HepG2 (cell line): ENCODE measurements at regions not wholly inside any gene's neighbourhood (a gene's known extent, or its start where the extent isn't known, plus 50 kb on each side); places are given as distances from the start of the nearest gene placed in this dataset.

Source experiments
- ATAC-seq: fragments of 200-7000 bp; cut with Tn5 transposase; 3 replicates; pipeline ENCODE4 v1.9.1; 2020; ENCODE audit warnings: mild to moderate bottlenecking, moderate library complexity
- BruUV-seq: library from RNA; stranded (reverse); fragments of 400-500 nt; replicated peaks from 2 replicates; lab custom pipeline; 2021; lab: Mats Ljungman, UMichigan
- CTCF ChIA-PET: fragments of 300-600 bp; formaldehyde crosslinking; extraction: SDS; loops from one replicate; lab custom pipeline; 2021; ENCODE audit warnings: low total read pairs, inconsistent platforms, low intra/inter-chr PET ratio; lab: Yijun Ruan, JAX
- POLR2A ChIA-PET: fragments of 350-600 bp; sonication (Branson Sonifier 250); formaldehyde crosslinking; loops from one replicate; lab custom pipeline; 2020; ENCODE audit warnings: antibody characterized with exemption, inconsistent platforms; lab: Yijun Ruan, JAX
- DNase-seq: peaks from one replicate; pipeline ENCODE4 v3.0.0-alpha.2; 2015; ENCODE audit warnings: low spot score
- FAIRE-seq: peaks from 3 replicates; lab custom pipeline; 2011; peaks lifted over from hg19 to GRCh38; lab: Jason Lieb, UNC
- H2AFZ ChIP-seq: one replicate; pipeline ENCODE4 v1.6.1; 2011; ENCODE audit warnings: low read length, inconsistent platforms
- H3K27ac ChIP-seq: fragments of 300-600 bp; 3 replicates; pipeline ENCODE4 v1.8.0; 2011; ENCODE audit warnings: mixed run types, mild to moderate bottlenecking, mixed read lengths, low read length, inconsistent platforms; ENCODE audit not compliant: insufficient read depth; ENCODE audit errors: extremely low read length
- H3K27me3 ChIP-seq, 2 experiments: fragments of 200-600 bp in 1 of 2; 2 replicates in 1 of 2; 3 replicates in 1 of 2; pipeline versions ENCODE4 v1.6.0 to v1.8.0; 2011; ENCODE audit warnings: low read length in 2 of 2, mild to moderate bottlenecking in 2 of 2, moderate library complexity in 2 of 2, inconsistent platforms in 1 of 2; ENCODE audit not compliant: insufficient read depth in 2 of 2, control insufficient read depth in 1 of 2
- H3K36me3 ChIP-seq, 2 experiments: fragments of 200-600 bp in 1 of 2; replicated peaks in 1 of 2; 2 replicates in 1 of 2; 3 replicates in 1 of 2; pipeline versions ENCODE4 v1.5.1 to v1.8.0; 2011; ENCODE audit warnings: low read length in 2 of 2, inconsistent platforms in 1 of 2; ENCODE audit not compliant: insufficient read depth in 2 of 2, control insufficient read depth in 1 of 2
- H3K4me1 ChIP-seq: 2 replicates; pipeline ENCODE4 v1.5.1; 2012; ENCODE audit warnings: low read length, inconsistent platforms; ENCODE audit not compliant: insufficient read depth
- H3K4me2 ChIP-seq: 2 replicates; pipeline ENCODE4 v1.6.0; 2011; ENCODE audit warnings: low read depth, low read length, inconsistent platforms
- H3K4me3 ChIP-seq, 3 experiments: fragments of 200-600 bp in 1 of 3; sonication (generic), shearing (Covaris generic) in 1 of 3; replicated peaks in 1 of 3; 2 replicates each; pipeline ENCODE4 v1.5.1; 2011 to 2016; ENCODE audit warnings: low read length in 3 of 3, inconsistent platforms in 2 of 3, low read depth in 2 of 3, mild to moderate bottlenecking in 2 of 3, control low read depth in 1 of 3, mixed read lengths in 1 of 3; ENCODE audit not compliant: insufficient read depth in 1 of 3
- H3K79me2 ChIP-seq: one replicate; pipeline ENCODE4 v1.6.1; 2011; ENCODE audit warnings: low read length, inconsistent platforms; ENCODE audit not compliant: insufficient read depth
- H3K9ac ChIP-seq: 2 replicates; pipeline ENCODE4 v1.6.0; 2011; ENCODE audit warnings: mild to moderate bottlenecking, low read depth, low read length, inconsistent platforms; ENCODE audit not compliant: insufficient read depth
- H3K9me3 ChIP-seq: 2 replicates; pipeline ENCODE4 v1.5.1; 2012; ENCODE audit warnings: mild to moderate bottlenecking, low read length
- H4K20me1 ChIP-seq: 2 replicates; pipeline ENCODE4 v1.6.0; 2011; ENCODE audit warnings: inconsistent platforms, mild to moderate bottlenecking, low read length, moderate library complexity; ENCODE audit not compliant: insufficient read depth
- ARID2 ChIP-seq: sonication (generic); formaldehyde crosslinking; IDR thresholded peaks from 2 replicates; pipeline ENCODE4 v1.8.1; 2022; ENCODE audit warnings: mild to moderate bottlenecking, missing genetic modification reagents, borderline replicate concordance
- BRD4 ChIP-seq: sonication (generic); formaldehyde crosslinking; IDR thresholded peaks from 2 replicates; pipeline ENCODE4 v1.4.0; 2020; ENCODE audit warnings: missing genetic modification reagents
- CAMTA2 ChIP-seq: sonication (generic); formaldehyde crosslinking; IDR thresholded peaks from 2 replicates; pipeline ENCODE4 v1.4.0; 2020; ENCODE audit warnings: mild to moderate bottlenecking, missing genetic modification reagents, borderline replicate concordance
- HIVEP1 ChIP-seq: sonication (generic); formaldehyde crosslinking; IDR thresholded peaks from 2 replicates; pipeline ENCODE4 v1.4.0; 2020; ENCODE audit warnings: mild to moderate bottlenecking, missing genetic modification reagents
- LRRFIP1 ChIP-seq: sonication (generic); formaldehyde crosslinking; conservative IDR thresholded peaks from 2 replicates; pipeline ENCODE4 v1.4.0; 2020; ENCODE audit warnings: missing genetic modification reagents
- NR1H2 ChIP-seq: sonication (generic); formaldehyde crosslinking; IDR thresholded peaks from 2 replicates; pipeline ENCODE4 v1.8.1; 2022; ENCODE audit warnings: low read depth, missing genetic modification reagents, borderline replicate concordance
- PHF21A ChIP-seq: sonication (generic); formaldehyde crosslinking; IDR thresholded peaks from 2 replicates; pipeline ENCODE4 v1.5.0; 2020; ENCODE audit warnings: mild to moderate bottlenecking, missing genetic modification reagents
- POLR2G ChIP-seq: fragments of 200-400 bp; formaldehyde crosslinking; IDR thresholded peaks from 2 replicates; pipeline ENCODE4 v1.6.1; 2018; ENCODE audit warnings: mild to moderate bottlenecking, low read depth, low read length, moderate library complexity
- TBX3 ChIP-seq: fragments of 450-650 bp; IDR thresholded peaks from 2 replicates; pipeline ENCODE4 v1.6.1; 2017; ENCODE audit warnings: antibody characterized with exemption, mild to moderate bottlenecking, inconsistent platforms, borderline replicate concordance
- ZBTB38 ChIP-seq: sonication (generic); formaldehyde crosslinking; IDR thresholded peaks from 2 replicates; pipeline ENCODE4 v1.5.1; 2020; ENCODE audit warnings: mild to moderate bottlenecking, missing genetic modification reagents
- ZFX ChIP-seq: sonication (generic); formaldehyde crosslinking; IDR thresholded peaks from 2 replicates; pipeline ENCODE4 v1.4.0; 2020; ENCODE audit warnings: mild to moderate bottlenecking, low read depth, missing genetic modification reagents, moderate library complexity
- ZNF724P ChIP-seq: sonication (generic); formaldehyde crosslinking; IDR thresholded peaks from 2 replicates; pipeline ENCODE4 v1.8.0; 2022; ENCODE audit warnings: missing genetic modification reagents, borderline replicate concordance
- WGBS: methylation state at CpG from one replicate; pipeline ENCODE4 v1.1.6; 2017; ENCODE audit warnings: low lambda C conversion rate; 5-methylcytosine and 5-hydroxymethylcytosine counted together
- in situ Hi-C: cut with HindIII; loops from 2 replicates; pipeline ENCODE4 v1.10.0; 2017; ENCODE audit warnings: low pct_unique_long_range_greater_than_20kb; ENCODE audit not compliant: extremely low pct_ligation_motif_present
- intact Hi-C: fragments of 100-400 bp; cut with micrococcal nuclease; formaldehyde crosslinking; loops from one replicate; pipeline ENCODE4 v1.10.0; 2022; ENCODE audit not compliant: unreplicated experiment

GRCh38 chr10:28054228-28054860 is 55.5 kb upstream of the ODAD2 start:
- Histone ChIP-seq H3K4me3 (no peak overlapping the region), H3K36me3 (peaks cover 2 to 19% of the 10 kb centered on the region in 2 experiments; a peak in 3 of 5 replicates), H3K9ac (no peak overlapping the region), H4K20me1 (no peaks in the 10 kb centered on the region), H3K27ac (no peak overlapping the region), H3K9me3 (no peaks in the 10 kb centered on the region), H3K4me1 (no peaks in the 10 kb centered on the region), H3K27me3 (no peaks in the 10 kb centered on the region), H2AFZ (no peak overlapping the region), H3K4me2 (no peak overlapping the region), H3K79me2 (no peaks in the 10 kb centered on the region)
- in situ Hi-C loops: no loop called here
- ATAC-seq: no peak
- no TSS peak for BruUV-seq
- no peak for TF ChIP-seq ARID2 (CRISPR knock-in tag)
- no peak for TF ChIP-seq PHF21A
- no peak for TF ChIP-seq HIVEP1 (CRISPR knock-in tag)
- TF ChIP-seq ZNF724P (CRISPR knock-in tag): no peak
- TF ChIP-seq LRRFIP1 (CRISPR knock-in tag): no peak
- WGBS: 95% methylated on average over 5 of the region's 5 CpGs
- DNase-seq: no peak
- no peak for FAIRE-seq
- intact Hi-C loops: no loop called here
- ChIA-PET CTCF (no interaction called here), POLR2A (no interaction called here)

GRCh38 chr10:28049286-28049685 is 50.4 kb upstream of the ODAD2 start:
- no peak overlapping the region for H3K4me3 ChIP-seq
- no peaks in the 10 kb centered on the region for H3K4me1 ChIP-seq
- ATAC-seq (no peak), FAIRE-seq (no peak), DNase-seq (no peak)
- no TSS peak for BruUV-seq
- intact Hi-C loops (no loop called here), in situ Hi-C loops (no loop called here)
- no peaks in the 10 kb centered on the region for H3K9me3 ChIP-seq
- no peaks in the 10 kb centered on the region; a peak in 1 of 5 replicates for H3K36me3 ChIP-seq
- WGBS: 85% methylated on average over 2 of the region's 2 CpGs
- no peak overlapping the region for H2AFZ ChIP-seq
- H3K4me2 ChIP-seq: no peak overlapping the region
- ChIA-PET POLR2A (no interaction called here), CTCF (no interaction called here)
- no peak overlapping the region for H3K9ac ChIP-seq
- no peak overlapping the region for H3K27ac ChIP-seq
- no peaks in the 10 kb centered on the region for H3K79me2 ChIP-seq
- H4K20me1 ChIP-seq: no peaks in the 10 kb centered on the region
- H3K27me3 ChIP-seq: no peaks in the 10 kb centered on the region; a peak in 1 of 5 replicates
- no peak for TF ChIP-seq CAMTA2 (CRISPR knock-in tag)
- no peak for TF ChIP-seq POLR2G
- TF ChIP-seq NR1H2 (CRISPR knock-in tag): no peak
- TF ChIP-seq BRD4: no peak
- TF ChIP-seq ZFX (CRISPR knock-in tag): no peak
- TF ChIP-seq ZBTB38: no peak
- no peak for TF ChIP-seq TBX3
